OCI-LY3 (cell line): ENCODE measurements at regions not wholly inside any gene's neighbourhood (a gene's known extent, or its start where the extent isn't known, plus 50 kb on each side); places are given as distances from the start of the nearest gene placed in this dataset.

ENCODE experiments used
- H2AFZ ChIP-seq: fragments of 200-600, 300-600 bp; shearing (Covaris generic); 2 replicates; pipeline ENCODE4 v1.6.0; 2014; ENCODE audit warnings: antibody characterized with exemption, low read depth, low read length
- H3K27ac ChIP-seq: fragments of 200-600, 300-600 bp; sonication (generic); 2 replicates; pipeline ENCODE4 v1.5.1; 2014; ENCODE audit warnings: mild to moderate bottlenecking, low read length, moderate library complexity, mixed read lengths
- H3K27me3 ChIP-seq: fragments of 200-600, 300-600 bp; sonication (generic); 2 replicates; pipeline ENCODE4 v1.6.1; 2014; ENCODE audit warnings: low read depth, low read length, mixed read lengths
- H3K36me3 ChIP-seq: fragments of 200-600, 300-600 bp; sonication (generic); replicated peaks from 2 replicates; pipeline ENCODE3; 2014; ENCODE audit warnings: low read depth, low read length, mixed read lengths
- H3K4me1 ChIP-seq: fragments of 300-600, 200-600 bp; sonication (generic); 2 replicates; pipeline ENCODE4 v1.6.1; 2014; ENCODE audit warnings: low read length, mixed read lengths
- H3K4me2 ChIP-seq: fragments of 200-600, 300-600 bp; sonication (generic); 2 replicates; pipeline ENCODE4 v1.6.1; 2014; ENCODE audit warnings: low read length, mixed read lengths
- H3K4me3 ChIP-seq: fragments of 300-600, 200-600 bp; sonication (generic); 2 replicates; pipeline ENCODE4 v1.5.1; 2014; ENCODE audit warnings: antibody characterized with exemption, mild to moderate bottlenecking, low read length, moderate library complexity
- H3K79me2 ChIP-seq: fragments of 300-600, 200-600 bp; shearing (Covaris generic); 2 replicates; pipeline ENCODE4 v1.6.1; 2014; ENCODE audit warnings: mild to moderate bottlenecking, low read length, mixed read lengths
- H3K9ac ChIP-seq: fragments of 300-600, 200-600 bp; shearing (Covaris generic); 2 replicates; pipeline ENCODE4 v1.6.0; 2014; ENCODE audit warnings: mild to moderate bottlenecking, low read length, moderate library complexity
- H3K9me3 ChIP-seq: fragments of 200-600, 300-600 bp; shearing (Covaris generic); 2 replicates; pipeline ENCODE4 v1.6.1; 2014; ENCODE audit warnings: low read length, mixed read lengths; ENCODE audit not compliant: insufficient read depth
- H4K20me1 ChIP-seq: fragments of 200-600, 300-600 bp; sonication (generic); 2 replicates; pipeline ENCODE4 v1.6.1; 2016; ENCODE audit warnings: low read length, mixed read lengths; ENCODE audit not compliant: insufficient read depth
- CTCF ChIP-seq: fragments of 200-600, 300-600 bp; sonication (generic); IDR thresholded peaks from 2 replicates; pipeline ENCODE4 v1.5.1; 2014; ENCODE audit warnings: antibody characterized with exemption, low read length, low read depth
- EZH2phosphoT487 ChIP-seq: fragments of 200-600 bp; shearing (Covaris generic); IDR thresholded peaks from 2 replicates; pipeline ENCODE4 v1.6.1; 2018; ENCODE audit warnings: antibody characterized with exemption, mixed run types, low read depth

- H3K4me3 ChIP-seq = no peak overlapping the region
- H3K9me3 ChIP-seq = no peaks in the 10 kb centered on the region
- TF ChIP-seq CTCF (no peak), EZH2phosphoT487 (no peak)
- no peaks in the 10 kb centered on the region for H3K79me2 ChIP-seq
- peaks cover under 1% of the 10 kb centered on the region for H3K4me1 ChIP-seq
- no peak overlapping the region for H3K9ac ChIP-seq
- H3K27me3 ChIP-seq = peaks cover 14% of the 10 kb centered on the region; the same call in 1 of the 2 replicates
- no peaks in the 10 kb centered on the region for H4K20me1 ChIP-seq
- H2AFZ ChIP-seq = no peak overlapping the region
- no peak overlapping the region for H3K27ac ChIP-seq
- no peak overlapping the region for H3K4me2 ChIP-seq
- H3K36me3 ChIP-seq = no peaks in the 10 kb centered on the region
These were observed 113.1 kb upstream of the BLID start for GRCh38 chr11:122229078-122229477.

- no peaks in the 10 kb centered on the region for H4K20me1 ChIP-seq
- no peaks in the 10 kb centered on the region for H3K36me3 ChIP-seq
- no peak overlapping the region for H3K4me2 ChIP-seq
- H2AFZ ChIP-seq = no peak overlapping the region
- H3K4me3 ChIP-seq = no peak overlapping the region
- no peaks in the 10 kb centered on the region for H3K9me3 ChIP-seq
- no peaks in the 10 kb centered on the region for H3K79me2 ChIP-seq
- no peak overlapping the region for H3K9ac ChIP-seq
- no peaks in the 10 kb centered on the region for H3K4me1 ChIP-seq
- TF ChIP-seq EZH2phosphoT487 (no peak), CTCF (no peak)
- H3K27me3 ChIP-seq = peaks cover 14% of the 10 kb centered on the region; the same call in 1 of the 2 replicates
- no peak overlapping the region for H3K27ac ChIP-seq
These were observed 110.9 kb upstream of the BLID start for GRCh38 chr11:122226810-122227379.

GRCh38 chr11:122224867-122225266 lies 108.9 kb upstream of the BLID start:
- Histone ChIP-seq H3K9me3 (no peaks in the 10 kb centered on the region), H3K9ac (no peak overlapping the region), H2AFZ (no peak overlapping the region), H3K4me1 (no peaks in the 10 kb centered on the region), H3K27me3 (peaks cover 14% of the 10 kb centered on the region; the same call in 1 of the 2 replicates), H4K20me1 (no peaks in the 10 kb centered on the region), H3K27ac (no peak overlapping the region), H3K36me3 (no peaks in the 10 kb centered on the region), H3K4me2 (no peak overlapping the region), H3K79me2 (no peaks in the 10 kb centered on the region), H3K4me3 (no peak overlapping the region)
- TF ChIP-seq CTCF (no peak), EZH2phosphoT487 (no peak)

- TF ChIP-seq CTCF = no peak
- TF ChIP-seq EZH2phosphoT487 = no peak
- no peak overlapping the region for H3K4me2 ChIP-seq
- H3K79me2 ChIP-seq = no peaks in the 10 kb centered on the region
- H3K4me3 ChIP-seq = no peak overlapping the region
- H3K4me1 ChIP-seq = peaks cover 3% of the 10 kb centered on the region
- peaks cover 7% of the 10 kb centered on the region for H3K27me3 ChIP-seq
- H2AFZ ChIP-seq = no peak overlapping the region
- H3K9ac ChIP-seq = no peak overlapping the region
- H3K27ac ChIP-seq = no peak overlapping the region
- no peaks in the 10 kb centered on the region for H3K9me3 ChIP-seq
- H4K20me1 ChIP-seq = no peaks in the 10 kb centered on the region
- no peaks in the 10 kb centered on the region for H3K36me3 ChIP-seq
These were observed 104.3 kb upstream of the BLID start for GRCh38 chr11:122220321-122220720.
